ENCODE measurements at regions not wholly inside any gene's neighbourhood (a gene's known extent, or its start where the extent isn't known, plus 50 kb on each side); places are given as distances from the start of the nearest gene placed in this dataset.

- TF ChIP-seq POLR2A (IDR thresholded peaks at IDR 0.05; ENCODE audit: low read depth) (no peak), CTCF (IDR thresholded peaks at IDR 0.05) (no peak), POLR2AphosphoS5 (IDR thresholded peaks at IDR 0.05) (no peak), EP300 (IDR thresholded peaks at IDR 0.05) (no peak)
These were observed 194.6 kb upstream of the IRS2 start for GRCh38 chr13:109981000-109981399.
